HG03175 (cell line): ENCODE measurements at regions not wholly inside any gene's neighbourhood (a gene's known extent, or its start where the extent isn't known, plus 50 kb on each side); places are given as distances from the start of the nearest gene placed in this dataset.
"Not testable (repeated sequence)": the region's sequence is repeated elsewhere in the genome, so short reads cannot be mapped to it uniquely, and the experiment has no call there.

Experiments used
- ATAC-seq: cut with Tn5 transposase; IDR thresholded peaks from one replicate; pipeline ENCODE4 v1.9.1; 2021; ENCODE audit warnings: mild to moderate bottlenecking, moderate library complexity; ENCODE audit not compliant: unreplicated experiment

GRCh38 chr14:92223025-92223424, 99.9 kb upstream of the SLC24A4 start:
- ATAC-seq: no peak

- no peak for ATAC-seq
Observed at GRCh38 chr14:92224358-92224954, 98.5 kb upstream of the SLC24A4 start.

- ATAC-seq: no peak
Observed at GRCh38 chr14:92225731-92226130, 97.2 kb upstream of the SLC24A4 start.

- ATAC-seq: not testable (repeated sequence)
Observed at GRCh38 chr14:92226166-92226565, 96.8 kb upstream of the SLC24A4 start.

GRCh38 chr14:92236243-92236900, 86.6 kb upstream of the SLC24A4 start:
- no peak for ATAC-seq

- no peak for ATAC-seq
Observed at GRCh38 chr14:92240658-92241057, 82.3 kb upstream of the SLC24A4 start.

- ATAC-seq: no peak
Observed at GRCh38 chr14:92241966-92242595, 80.9 kb upstream of the SLC24A4 start.

GRCh38 chr14:92244805-92245204, 78.2 kb upstream of the SLC24A4 start:
- ATAC-seq: no peak

- ATAC-seq: no peak
Observed at GRCh38 chr14:92247341-92247740, 75.6 kb upstream of the SLC24A4 start.

GRCh38 chr14:92247947-92248346, 75.0 kb upstream of the SLC24A4 start:
- no peak for ATAC-seq

- ATAC-seq: no peak
Observed at GRCh38 chr14:92248696-92249095, 74.3 kb upstream of the SLC24A4 start.

- ATAC-seq: not testable (repeated sequence)
Observed at GRCh38 chr14:92250366-92250765, 72.6 kb upstream of the SLC24A4 start.

- no peak for ATAC-seq
Observed at GRCh38 chr14:92252323-92252722, 70.6 kb upstream of the SLC24A4 start.

- ATAC-seq: no peak
Observed at GRCh38 chr14:92253381-92253894, 69.5 kb upstream of the SLC24A4 start.

- no peak for ATAC-seq
Observed at GRCh38 chr14:92254786-92255185, 68.2 kb upstream of the SLC24A4 start.

- ATAC-seq: no peak
Observed at GRCh38 chr14:92258934-92259333, 64.0 kb upstream of the SLC24A4 start.

GRCh38 chr14:92259613-92260357, 63.2 kb upstream of the SLC24A4 start:
- peak; percentile 60 for ATAC-seq

- no peak for ATAC-seq
Observed at GRCh38 chr14:92263681-92264080, 59.3 kb upstream of the SLC24A4 start.

GRCh38 chr14:92264195-92264594, 58.8 kb upstream of the SLC24A4 start:
- ATAC-seq: no peak

GRCh38 chr14:92266216-92266615, 56.7 kb upstream of the SLC24A4 start:
- ATAC-seq: no peak
